ENCODE measurements at regions not wholly inside any gene's neighbourhood (a gene's known extent, or its start where the extent isn't known, plus 50 kb on each side); places are given as distances from the start of the nearest gene placed in this dataset.

DNA sequence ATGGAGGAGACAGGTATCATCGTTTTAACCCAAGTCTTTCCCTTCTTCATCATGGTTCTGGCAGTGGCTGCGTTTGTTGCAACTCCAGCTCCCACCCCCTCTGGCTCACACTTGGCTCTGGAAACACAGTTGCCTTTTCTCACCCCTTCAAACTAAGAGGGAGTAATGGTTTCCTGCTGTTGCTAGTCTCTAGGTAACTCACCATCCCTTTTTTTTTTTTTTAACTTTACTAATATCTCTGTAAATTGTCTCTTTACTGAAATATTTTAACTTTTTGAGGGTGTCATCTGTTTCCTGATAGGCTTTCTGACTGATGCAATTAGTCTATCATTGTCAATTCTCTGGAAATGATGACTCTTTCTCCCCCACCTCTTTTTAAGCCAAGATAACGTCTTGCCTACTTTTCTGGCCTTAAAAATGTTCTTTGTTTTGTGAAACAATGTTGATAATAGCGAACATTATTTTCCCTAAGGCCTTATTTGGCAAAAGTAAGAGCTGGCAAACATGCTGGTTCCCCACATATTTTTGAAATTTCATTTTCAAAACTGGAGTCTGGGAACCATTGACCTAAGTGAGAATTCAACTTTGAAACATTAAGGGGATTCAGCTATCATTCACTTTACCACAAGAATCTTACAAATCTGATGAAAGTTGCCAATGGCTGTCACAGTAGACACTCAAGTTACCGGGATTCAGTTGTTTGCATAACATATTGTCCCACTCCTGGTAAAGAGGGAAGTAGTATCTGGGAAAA is 85.3 kb downstream of the LEPR start:
- WGBS (ENCODE audit: insufficient coverage, low lambda C conversion rate), result 100% methylated on average over 1 of the region's 5 CpGs

DNA sequence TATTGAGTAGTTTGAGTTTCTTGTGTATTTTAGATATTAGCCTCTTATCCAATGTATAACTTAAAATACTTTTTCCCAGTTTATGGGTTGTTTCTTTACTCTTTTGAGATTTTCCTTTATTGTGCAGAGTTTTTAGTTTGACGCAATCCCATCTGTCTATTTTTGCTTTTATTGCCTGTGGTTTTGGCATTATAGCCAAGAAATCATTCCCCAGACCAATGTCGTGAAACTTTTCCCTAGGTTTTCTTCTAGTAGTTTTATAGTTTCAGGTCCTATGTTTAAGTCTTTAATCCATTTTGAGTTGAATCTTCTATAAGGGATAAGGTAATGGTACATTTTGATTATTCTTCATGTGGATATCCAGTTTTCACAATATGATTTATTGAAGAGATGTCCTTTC is 87.6 kb downstream of the LEPR start:
- Histone ChIP-seq H3K27ac (ENCODE audit: low read length) (no peak overlapping the region), H3K9me3 (ENCODE audit: control insufficient read depth, low read depth, low read length) (no peaks in the 10 kb centered on the region), H3K27me3 (ENCODE audit: control insufficient read depth, insufficient read depth, low read length) (no peaks in the 10 kb centered on the region), H3K36me3 (ENCODE audit: control insufficient read depth, insufficient read depth, low read length) (no peaks in the 10 kb centered on the region), H3K4me1 (ENCODE audit: control insufficient read depth, insufficient read depth, low read length) (no peaks in the 10 kb centered on the region), H3K4me3 (ENCODE audit: low read length) (no peak overlapping the region)
- 88% methylated on average over 1 of the region's 2 CpGs for WGBS (ENCODE audit: insufficient coverage, low lambda C conversion rate)
- no peak for DNase-seq

More for the DNA sequence above, 85.3 kb downstream of the LEPR start:
- Histone ChIP-seq H3K36me3 (ENCODE audit: control insufficient read depth, insufficient read depth, low read length) (no peaks in the 10 kb centered on the region), H3K27me3 (ENCODE audit: control insufficient read depth, insufficient read depth, low read length) (no peaks in the 10 kb centered on the region), H3K4me1 (ENCODE audit: control insufficient read depth, insufficient read depth, low read length) (no peaks in the 10 kb centered on the region), H3K9me3 (ENCODE audit: control insufficient read depth, low read depth, low read length) (no peaks in the 10 kb centered on the region), H3K4me3 (ENCODE audit: low read length) (no peak overlapping the region), H3K27ac (ENCODE audit: low read length) (no peak overlapping the region)
- no peak for DNase-seq

DNA sequence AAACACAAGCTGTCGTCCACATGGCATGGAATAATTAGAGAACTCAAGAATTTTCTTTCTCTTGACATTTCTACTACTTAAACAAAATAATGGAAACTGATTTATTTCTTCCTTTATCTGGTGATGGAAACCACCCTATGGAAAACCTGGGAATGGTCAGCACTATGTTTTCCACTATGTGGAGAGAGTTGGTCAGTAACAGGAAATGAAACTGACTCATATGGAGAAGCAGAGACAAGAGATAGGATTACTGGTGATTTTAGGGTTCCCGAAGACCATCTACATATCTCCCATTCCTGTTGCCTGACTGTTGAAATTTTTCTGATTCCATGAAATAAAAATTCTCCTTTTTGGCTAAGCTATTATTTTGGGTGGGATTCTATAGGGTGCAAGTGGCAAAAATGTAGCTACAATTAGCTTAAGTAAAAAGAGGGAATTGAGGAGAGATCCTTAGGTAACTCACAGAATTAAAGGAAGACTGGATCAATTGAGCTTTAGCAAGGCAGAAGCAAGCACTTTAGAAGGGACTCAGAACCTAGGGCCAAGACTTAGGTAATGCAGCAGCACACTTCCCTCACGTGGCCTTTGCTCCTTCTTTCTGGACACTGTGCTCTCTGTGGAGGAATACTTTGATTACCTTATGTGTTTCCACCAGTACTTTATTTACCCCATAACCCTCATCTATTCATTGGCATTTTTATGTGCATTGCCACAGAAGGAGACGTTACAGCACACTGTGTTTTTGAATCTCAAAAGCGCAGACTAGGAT is 89.6 kb downstream of the LEPR start:
- Histone ChIP-seq H3K4me3 (ENCODE audit: low read length) (no peak overlapping the region), H3K36me3 (ENCODE audit: control insufficient read depth, insufficient read depth, low read length) (no peaks in the 10 kb centered on the region), H3K4me1 (ENCODE audit: control insufficient read depth, insufficient read depth, low read length) (no peaks in the 10 kb centered on the region), H3K27me3 (ENCODE audit: control insufficient read depth, insufficient read depth, low read length) (no peaks in the 10 kb centered on the region), H3K9me3 (ENCODE audit: control insufficient read depth, low read depth, low read length) (no peaks in the 10 kb centered on the region), H3K27ac (ENCODE audit: low read length) (no peak overlapping the region)
- WGBS (ENCODE audit: insufficient coverage, low lambda C conversion rate), result 83% methylated on average over 1 of the region's 5 CpGs
- no peak for DNase-seq

DNA sequence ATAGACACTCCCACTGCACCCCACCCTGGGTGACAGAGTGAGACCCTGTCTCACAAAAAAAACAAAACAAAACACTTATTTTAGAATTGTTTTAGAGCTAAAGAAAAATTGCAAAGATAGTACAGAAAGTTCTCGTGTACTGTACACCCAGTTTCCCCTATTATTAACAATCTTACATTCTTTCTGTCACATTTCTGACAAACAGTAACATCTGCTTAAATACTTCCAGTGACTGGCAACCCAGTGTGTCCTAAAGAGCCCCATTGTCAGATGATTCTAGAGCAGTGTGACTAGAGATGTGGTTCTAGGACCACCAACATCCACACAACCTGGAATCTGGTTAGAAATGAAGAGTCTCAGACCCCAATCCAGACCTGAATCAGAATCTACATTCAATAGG is 90.5 kb downstream of the LEPR start:
- no peak for DNase-seq
- Histone ChIP-seq H3K4me3 (ENCODE audit: low read length) (no peak overlapping the region), H3K27me3 (ENCODE audit: control insufficient read depth, insufficient read depth, low read length) (no peaks in the 10 kb centered on the region), H3K4me1 (ENCODE audit: control insufficient read depth, insufficient read depth, low read length) (no peaks in the 10 kb centered on the region), H3K36me3 (ENCODE audit: control insufficient read depth, insufficient read depth, low read length) (no peaks in the 10 kb centered on the region), H3K27ac (ENCODE audit: low read length) (no peak overlapping the region), H3K9me3 (ENCODE audit: control insufficient read depth, low read depth, low read length) (no peaks in the 10 kb centered on the region)
- 86% methylated on average over 1 of the region's 1 CpG for whole genome bisulfite sequencing (ENCODE audit: insufficient coverage, low lambda C conversion rate)

DNA sequence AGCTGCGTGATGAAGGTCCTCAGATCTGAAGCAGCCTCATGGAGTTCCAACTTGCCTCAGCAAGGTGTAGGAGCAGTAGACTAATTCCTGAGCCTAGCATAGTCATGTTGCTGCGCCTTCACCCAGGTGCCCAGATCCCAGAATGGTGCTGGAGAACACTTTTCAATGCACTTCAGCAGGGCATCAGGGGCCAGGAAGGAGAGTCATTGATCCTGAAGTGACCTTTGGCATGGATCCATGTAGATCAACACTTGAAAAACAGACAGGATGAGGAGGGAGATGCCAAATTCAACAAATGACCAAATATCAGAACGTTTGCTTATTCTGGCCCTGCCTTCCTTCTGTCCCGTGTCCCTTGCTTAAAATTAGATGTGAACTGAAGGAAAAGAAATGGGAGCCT is 91.9 kb downstream of the LEPR start:
- H3K36me3 ChIP-seq (ENCODE audit: control insufficient read depth, insufficient read depth, low read length), result no peaks in the 10 kb centered on the region
- no peaks in the 10 kb centered on the region for H3K27me3 ChIP-seq (ENCODE audit: control insufficient read depth, insufficient read depth, low read length)
- H3K27ac ChIP-seq (ENCODE audit: low read length), result no peak overlapping the region
- no peak overlapping the region for H3K4me3 ChIP-seq (ENCODE audit: low read length)
- no peaks in the 10 kb centered on the region for H3K9me3 ChIP-seq (ENCODE audit: control insufficient read depth, low read depth, low read length)
- DNase-seq, result no peak
- no CpG with 5 or more reads among the region's 4 CpGs for WGBS (ENCODE audit: insufficient coverage, low lambda C conversion rate)
- H3K4me1 ChIP-seq (ENCODE audit: control insufficient read depth, insufficient read depth, low read length), result no peaks in the 10 kb centered on the region

DNA sequence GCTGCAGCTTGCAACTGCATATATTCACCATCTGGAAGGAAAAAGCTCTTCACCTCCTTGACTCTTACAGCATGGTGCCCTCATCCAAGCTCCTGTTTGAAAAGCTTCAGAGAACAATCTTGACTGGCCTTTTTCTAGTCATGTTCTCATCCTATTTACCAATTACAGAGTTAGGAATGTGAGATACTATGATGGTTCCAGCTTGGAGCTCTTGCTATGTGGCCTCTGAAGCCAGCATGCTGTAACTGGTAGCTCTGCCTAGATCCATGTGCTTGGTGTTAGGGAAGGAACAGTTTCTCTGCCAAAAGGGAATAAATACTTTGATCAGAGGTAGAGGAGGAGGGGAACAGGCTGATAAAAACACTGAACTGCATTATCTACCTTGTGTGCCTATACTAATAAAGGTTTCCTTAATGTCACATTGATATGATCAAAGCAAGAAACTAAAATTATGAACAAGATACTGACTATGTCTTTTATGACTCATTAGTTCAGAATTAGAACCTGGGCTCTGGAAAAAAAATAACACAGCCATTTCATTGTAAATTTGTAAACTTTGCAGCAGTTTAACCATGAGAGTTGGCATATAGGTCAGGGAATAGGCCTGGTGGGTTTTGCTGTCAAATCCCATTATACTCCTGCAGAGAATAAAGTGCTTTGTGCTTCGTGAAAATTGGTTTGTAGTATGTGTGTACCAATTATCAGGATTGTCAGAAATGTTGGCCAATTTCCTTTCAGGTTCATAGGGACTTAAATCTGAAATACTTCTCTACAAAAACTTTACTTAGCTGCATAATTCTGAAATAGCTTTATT is 92.7 kb downstream of the LEPR start:
- H3K9me3 ChIP-seq (ENCODE audit: control insufficient read depth, low read depth, low read length), result no peaks in the 10 kb centered on the region
- H3K4me1 ChIP-seq (ENCODE audit: control insufficient read depth, insufficient read depth, low read length), result no peaks in the 10 kb centered on the region
- no peak for DNase-seq
- H3K4me3 ChIP-seq (ENCODE audit: low read length), result no peak overlapping the region
- no peaks in the 10 kb centered on the region for H3K27me3 ChIP-seq (ENCODE audit: control insufficient read depth, insufficient read depth, low read length)
- H3K27ac ChIP-seq (ENCODE audit: low read length), result no peak overlapping the region
- no peaks in the 10 kb centered on the region for H3K36me3 ChIP-seq (ENCODE audit: control insufficient read depth, insufficient read depth, low read length)
- WGBS (ENCODE audit: insufficient coverage, low lambda C conversion rate), result no CpG with 5 or more reads among the region's 1 CpG

DNA sequence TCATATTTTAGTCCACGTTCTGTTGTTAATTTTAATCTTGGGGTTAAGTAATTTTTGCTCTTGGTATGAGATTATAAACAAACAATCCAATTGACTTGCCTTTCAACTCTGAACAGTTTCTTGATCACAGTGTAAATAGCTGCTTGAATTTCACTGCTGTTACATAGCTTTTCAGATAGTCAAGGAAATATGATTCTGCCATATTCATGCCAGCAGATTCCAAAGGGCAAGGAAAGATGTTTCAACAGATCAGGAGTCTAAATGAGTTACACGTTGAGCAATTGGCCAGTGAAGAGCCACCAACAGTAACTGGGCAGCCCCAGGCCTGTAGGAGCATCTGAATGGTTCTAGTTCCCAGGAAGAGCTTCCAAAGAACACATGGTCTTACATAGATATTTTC is 93.6 kb downstream of the LEPR start:
- H3K4me3 ChIP-seq (ENCODE audit: low read length), result no peak overlapping the region
- DNase-seq, result peak in 1 of 2 donors; percentile 35
- peaks cover 2% of the 10 kb centered on the region for H3K9me3 ChIP-seq (ENCODE audit: control insufficient read depth, low read depth, low read length)
- H3K27ac ChIP-seq (ENCODE audit: low read length), result no peak overlapping the region
- H3K36me3 ChIP-seq (ENCODE audit: control insufficient read depth, insufficient read depth, low read length), result no peaks in the 10 kb centered on the region
- no peaks in the 10 kb centered on the region for H3K4me1 ChIP-seq (ENCODE audit: control insufficient read depth, insufficient read depth, low read length)
- no peaks in the 10 kb centered on the region for H3K27me3 ChIP-seq (ENCODE audit: control insufficient read depth, insufficient read depth, low read length)
- no CpG with 5 or more reads among the region's 2 CpGs for WGBS (ENCODE audit: insufficient coverage, low lambda C conversion rate)

DNA sequence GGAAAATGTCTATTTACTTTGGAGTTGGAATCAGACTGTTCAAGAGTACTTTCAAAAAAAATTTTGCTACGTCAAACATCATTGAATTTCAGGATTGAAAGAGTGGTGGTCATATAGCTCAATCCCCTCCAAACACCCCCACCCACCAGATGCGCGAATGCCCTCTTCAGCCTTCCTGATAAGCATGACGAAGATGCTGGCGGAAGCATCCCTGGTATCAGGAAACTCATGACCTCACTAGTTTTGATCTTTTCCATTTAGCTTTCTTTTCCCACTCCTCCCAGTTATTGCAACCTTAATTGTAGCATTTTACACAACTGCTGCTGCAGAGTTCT is 104.4 kb downstream of the LEPR start:
- DNase-seq, result no peak
- no peak overlapping the region for H3K27ac ChIP-seq (ENCODE audit: low read length)
- peaks cover 44% of the 10 kb centered on the region for H3K27me3 ChIP-seq (ENCODE audit: control insufficient read depth, insufficient read depth, low read length)
- H3K36me3 ChIP-seq (ENCODE audit: control insufficient read depth, insufficient read depth, low read length), result no peaks in the 10 kb centered on the region
- WGBS (ENCODE audit: insufficient coverage, low lambda C conversion rate), result 71% methylated on average over 1 of the region's 5 CpGs
- H3K4me3 ChIP-seq (ENCODE audit: low read length), result no peak overlapping the region
- H3K9me3 ChIP-seq (ENCODE audit: control insufficient read depth, low read depth, low read length), result no peaks in the 10 kb centered on the region
- H3K4me1 ChIP-seq (ENCODE audit: control insufficient read depth, insufficient read depth, low read length), result no peaks in the 10 kb centered on the region

DNA sequence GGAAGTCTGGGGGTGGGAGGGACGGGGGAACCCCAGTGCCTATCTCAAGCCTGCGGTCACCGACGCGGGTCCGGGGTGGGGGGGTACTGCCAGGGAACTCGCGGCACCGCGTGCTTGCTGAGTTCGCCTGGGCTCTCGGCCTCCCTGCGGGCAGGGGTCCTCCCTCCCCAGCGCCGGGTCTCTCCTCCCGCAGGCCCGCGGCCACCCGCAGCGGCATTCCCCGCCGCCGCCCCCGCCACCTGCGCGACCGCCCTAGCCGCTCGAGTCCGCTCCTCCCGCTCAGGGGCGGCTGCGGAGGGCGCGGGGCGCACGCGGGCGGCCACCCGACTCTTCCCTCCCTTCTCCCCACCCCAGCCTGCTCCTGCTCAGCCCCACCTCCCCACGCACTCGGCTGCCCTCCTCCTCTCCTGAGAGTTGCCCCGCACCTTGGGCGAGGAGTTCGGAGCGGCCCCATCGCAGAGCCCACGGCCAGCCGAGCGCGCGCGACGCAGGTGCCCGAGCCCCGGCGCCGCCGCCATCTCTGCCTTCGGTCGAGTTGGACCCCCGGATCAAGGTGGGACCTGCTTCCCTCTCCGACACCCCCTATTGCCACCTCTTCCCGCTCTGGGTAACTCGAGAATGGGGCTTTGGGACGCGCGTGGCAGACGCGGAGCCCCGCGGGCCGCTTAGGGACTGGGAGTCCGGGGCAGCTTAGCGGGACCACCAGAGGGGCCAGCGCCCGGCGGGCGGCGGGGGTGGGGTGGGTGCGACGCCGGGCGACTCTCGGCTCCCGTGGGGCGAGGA is 105.0 kb downstream of the LEPR start:
- no peak overlapping the region for H3K4me3 ChIP-seq (ENCODE audit: low read length)
- no CpG with 5 or more reads among the region's 87 CpGs for WGBS (ENCODE audit: insufficient coverage, low lambda C conversion rate)
- no peaks in the 10 kb centered on the region for H3K36me3 ChIP-seq (ENCODE audit: control insufficient read depth, insufficient read depth, low read length)
- H3K27me3 ChIP-seq (ENCODE audit: control insufficient read depth, insufficient read depth, low read length), result peaks cover 44% of the 10 kb centered on the region
- H3K4me1 ChIP-seq (ENCODE audit: control insufficient read depth, insufficient read depth, low read length), result no peaks in the 10 kb centered on the region
- H3K9me3 ChIP-seq (ENCODE audit: control insufficient read depth, low read depth, low read length), result no peaks in the 10 kb centered on the region
- no peak overlapping the region for H3K27ac ChIP-seq (ENCODE audit: low read length)
- peak in 1 of 2 donors; percentile 23 for DNase-seq

DNA sequence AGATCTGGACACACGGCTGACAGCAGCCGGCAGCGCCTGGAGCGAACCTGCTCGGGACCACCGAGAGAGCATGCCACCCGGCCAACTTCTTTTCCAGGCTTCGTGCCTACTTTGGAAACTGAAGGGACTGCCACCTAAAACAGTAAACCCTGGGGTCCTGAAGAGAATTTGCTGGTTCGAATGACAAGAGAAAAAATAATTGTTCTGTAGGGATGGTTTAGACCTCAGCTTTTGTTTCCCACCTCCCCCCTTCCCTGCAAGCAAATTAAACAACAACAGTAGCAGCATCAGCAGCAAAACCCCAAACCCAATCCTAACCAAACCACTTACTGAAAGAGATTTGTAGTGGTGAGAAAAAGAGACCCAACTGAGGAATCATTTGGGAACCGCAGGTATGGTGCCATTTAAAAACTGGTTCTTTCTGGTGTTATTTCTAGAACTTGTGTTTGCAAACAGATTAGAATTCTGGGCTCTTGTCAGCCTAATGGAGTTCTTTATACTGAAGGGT is 105.6 kb downstream of the LEPR start:
- Histone ChIP-seq H3K27me3 (ENCODE audit: control insufficient read depth, insufficient read depth, low read length) (peaks cover 44% of the 10 kb centered on the region), H3K4me1 (ENCODE audit: control insufficient read depth, insufficient read depth, low read length) (no peaks in the 10 kb centered on the region), H3K36me3 (ENCODE audit: control insufficient read depth, insufficient read depth, low read length) (no peaks in the 10 kb centered on the region), H3K9me3 (ENCODE audit: control insufficient read depth, low read depth, low read length) (no peaks in the 10 kb centered on the region), H3K4me3 (ENCODE audit: low read length) (no peak overlapping the region), H3K27ac (ENCODE audit: low read length) (no peak overlapping the region)
- no CpG with 5 or more reads among the region's 10 CpGs for WGBS (ENCODE audit: insufficient coverage, low lambda C conversion rate)
- no peak for DNase-seq

Data from large intestine (tissue), 3 donors.